Progenitor cell of endocrine pancreas (in vitro differentiated cells): ENCODE measurements at regions not wholly inside any gene's neighbourhood (a gene's known extent, or its start where the extent isn't known, plus 50 kb on each side); places are given as distances from the start of the nearest gene placed in this dataset.

Experiments
- DNase-seq: peaks from one replicate; pipeline ENCODE4 v3.0.0; 2021; ENCODE audit warnings: low spot score; ENCODE audit not compliant: unreplicated experiment
- H3K27ac Mint-ChIP-seq: 2 replicates; pipeline ENCODE4 v1.8.0; 2021; ENCODE audit warnings: mild to moderate bottlenecking, moderate library complexity, mixed read lengths
- H3K27me3 Mint-ChIP-seq: 2 replicates; pipeline ENCODE4 v1.8.0; 2021; ENCODE audit warnings: mixed read lengths
- H3K36me3 Mint-ChIP-seq: 2 replicates; pipeline ENCODE4 v1.8.0; 2022; ENCODE audit warnings: mixed read lengths; ENCODE audit not compliant: insufficient read depth
- H3K4me1 Mint-ChIP-seq: 2 replicates; pipeline ENCODE4 v1.8.0; 2021; ENCODE audit warnings: low read depth, mixed read lengths
- H3K4me3 Mint-ChIP-seq: 2 replicates; pipeline ENCODE4 v1.8.0; 2021; ENCODE audit warnings: low read depth, mild to moderate bottlenecking, moderate library complexity, mixed read lengths
- H3K9me3 Mint-ChIP-seq: 2 replicates; pipeline ENCODE4 v1.8.0; 2021; ENCODE audit warnings: low read depth, mixed read lengths
- CTCF ChIP-seq: fragments of 200-600 bp; sonication (generic); IDR thresholded peaks from one replicate; pipeline ENCODE4 v1.5.0; 2021; ENCODE audit warnings: antibody characterized with exemption, mild to moderate bottlenecking; ENCODE audit not compliant: unreplicated experiment

GRCh38 chr2:11069566-11070185 is 85.6 kb upstream of the SLC66A3 start:
- H3K27ac Mint-ChIP-seq: no peak overlapping the region
- no peak for TF ChIP-seq CTCF

GRCh38 chr2:11071211-11071610 is 84.1 kb upstream of the SLC66A3 start:
- H3K4me1 Mint-ChIP-seq: peaks cover 3% of the 10 kb centered on the region
- H3K4me3 Mint-ChIP-seq: no peak overlapping the region
- no peaks in the 10 kb centered on the region for H3K9me3 Mint-ChIP-seq

More at GRCh38 chr2:11069566-11070185, 85.6 kb upstream of the SLC66A3 start:
- Mint-ChIP-seq H3K4me3 (no peak overlapping the region), H3K36me3 (no peaks in the 10 kb centered on the region), H3K9me3 (no peaks in the 10 kb centered on the region), H3K4me1 (peaks cover 3% of the 10 kb centered on the region), H3K27me3 (peaks cover 9% of the 10 kb centered on the region)
- no peak for DNase-seq

GRCh38 chr2:11071939-11072338 is 83.3 kb upstream of the SLC66A3 start:
- no peak for TF ChIP-seq CTCF
- H3K4me1 Mint-ChIP-seq: peaks cover 3% of the 10 kb centered on the region
- no peaks in the 10 kb centered on the region for H3K9me3 Mint-ChIP-seq

More at GRCh38 chr2:11071211-11071610, 84.1 kb upstream of the SLC66A3 start:
- no peak for TF ChIP-seq CTCF
- Mint-ChIP-seq H3K27ac (no peak overlapping the region), H3K27me3 (peaks cover 9% of the 10 kb centered on the region), H3K36me3 (no peaks in the 10 kb centered on the region)
- no peak for DNase-seq

GRCh38 chr2:11072550-11072949 is 82.7 kb upstream of the SLC66A3 start:
- Mint-ChIP-seq H3K27ac (no peak overlapping the region), H3K4me1 (peaks cover 3% of the 10 kb centered on the region)
- TF ChIP-seq CTCF: no peak

More at GRCh38 chr2:11071939-11072338, 83.3 kb upstream of the SLC66A3 start:
- Mint-ChIP-seq H3K27ac (no peak overlapping the region), H3K4me3 (no peak overlapping the region), H3K27me3 (peaks cover 9% of the 10 kb centered on the region), H3K36me3 (no peaks in the 10 kb centered on the region)
- no peak for DNase-seq

GRCh38 chr2:11073251-11073650 is 82.0 kb upstream of the SLC66A3 start:
- Mint-ChIP-seq H3K4me3 (no peak overlapping the region), H3K27ac (no peak overlapping the region), H3K36me3 (no peaks in the 10 kb centered on the region), H3K9me3 (no peaks in the 10 kb centered on the region), H3K4me1 (peaks cover 3% of the 10 kb centered on the region), H3K27me3 (peaks cover 9% of the 10 kb centered on the region)
- TF ChIP-seq CTCF: peak; percentile 70
- DNase-seq: no peak

More at GRCh38 chr2:11072550-11072949, 82.7 kb upstream of the SLC66A3 start:
- no peak for DNase-seq
- no peaks in the 10 kb centered on the region for H3K36me3 Mint-ChIP-seq
- no peak overlapping the region for H3K4me3 Mint-ChIP-seq
- H3K9me3 Mint-ChIP-seq: no peaks in the 10 kb centered on the region
- peaks cover 9% of the 10 kb centered on the region for H3K27me3 Mint-ChIP-seq
